GM19240 (cell line): ENCODE measurements at regions not wholly inside any gene's neighbourhood (a gene's known extent, or its start where the extent isn't known, plus 50 kb on each side); places are given as distances from the start of the nearest gene placed in this dataset.

Experiments
- DNase-seq: peaks from one replicate; pipeline ENCODE4 v3.0.0; 2011; ENCODE audit warnings: low spot score; ENCODE audit not compliant: insufficient read length

GRCh38 chr12:130073721-130074120 lies 88.5 kb upstream of the FZD10 start:
- no peak for DNase-seq

GRCh38 chr12:130074661-130075406 lies 87.4 kb upstream of the FZD10 start:
- DNase-seq = no peak

- no peak for DNase-seq
Observed at GRCh38 chr12:130075497-130076076, 86.7 kb upstream of the FZD10 start.

- DNase-seq = no peak
Observed at GRCh38 chr12:130076126-130076525, 86.1 kb upstream of the FZD10 start.

GRCh38 chr12:130076752-130077151 lies 85.5 kb upstream of the FZD10 start:
- no peak for DNase-seq

GRCh38 chr12:130078852-130079251 lies 83.4 kb upstream of the FZD10 start:
- DNase-seq = no peak

- no peak for DNase-seq
Observed at GRCh38 chr12:130079279-130079678, 83.0 kb upstream of the FZD10 start.

- DNase-seq = no peak
Observed at GRCh38 chr12:130080205-130080604, 82.1 kb upstream of the FZD10 start.

- DNase-seq = no peak
Observed at GRCh38 chr12:130081117-130081805, 81.0 kb upstream of the FZD10 start.

- DNase-seq = no peak
Observed at GRCh38 chr12:130083002-130083401, 79.3 kb upstream of the FZD10 start.

GRCh38 chr12:130083734-130084133 lies 78.5 kb upstream of the FZD10 start:
- DNase-seq = no peak

- DNase-seq = no peak
Observed at GRCh38 chr12:130084359-130084758, 77.9 kb upstream of the FZD10 start.

GRCh38 chr12:130086248-130086647 lies 76.0 kb upstream of the FZD10 start:
- DNase-seq = no peak

- DNase-seq = no peak
Observed at GRCh38 chr12:130086797-130087196, 75.5 kb upstream of the FZD10 start.

- no peak for DNase-seq
Observed at GRCh38 chr12:130087222-130087621, 75.0 kb upstream of the FZD10 start.

GRCh38 chr12:130088504-130088903 lies 73.8 kb upstream of the FZD10 start:
- DNase-seq = no peak

- no peak for DNase-seq
Observed at GRCh38 chr12:130090542-130090941, 71.7 kb upstream of the FZD10 start.

GRCh38 chr12:130093380-130093779 lies 68.9 kb upstream of the FZD10 start:
- DNase-seq = no peak

GRCh38 chr12:130097342-130097741 lies 64.9 kb upstream of the FZD10 start:
- no peak for DNase-seq

GRCh38 chr12:130097798-130098255 lies 64.4 kb upstream of the FZD10 start:
- DNase-seq = no peak

GRCh38 chr12:130098301-130099005 lies 63.8 kb upstream of the FZD10 start:
- no peak for DNase-seq
